ENCODE measurements at regions not wholly inside any gene's neighbourhood (a gene's known extent, or its start where the extent isn't known, plus 50 kb on each side); places are given as distances from the start of the nearest gene placed in this dataset.

GRCh38 chr10:1968257-1969033 is 231.1 kb upstream of the ADARB2 start:
- Mint-ChIP-seq H3K4me1 (ENCODE audit: unreplicated experiment) (peaks cover 23% of the 10 kb centered on the region), H3K27ac (ENCODE audit: unreplicated experiment) (no peak overlapping the region), H3K4me3 (ENCODE audit: unreplicated experiment) (no peak overlapping the region), H3K27me3 (ENCODE audit: unreplicated experiment) (no peaks in the 10 kb centered on the region), H3K36me3 (ENCODE audit: unreplicated experiment) (no peaks in the 10 kb centered on the region), H3K9me3 (ENCODE audit: unreplicated experiment) (peaks cover 12% of the 10 kb centered on the region)
- DNase-seq (ENCODE audit: extremely low spot score, unreplicated experiment), result no peak
- no peak for TF ChIP-seq CTCF (IDR thresholded peaks at IDR 0.05)

GRCh38 chr10:1966712-1967376 is 229.5 kb upstream of the ADARB2 start:
- H3K4me3 Mint-ChIP-seq (ENCODE audit: unreplicated experiment), result no peak overlapping the region
- H3K9me3 Mint-ChIP-seq (ENCODE audit: unreplicated experiment), result peaks cover 12% of the 10 kb centered on the region
- no peak for TF ChIP-seq CTCF (IDR thresholded peaks at IDR 0.05)
- H3K4me1 Mint-ChIP-seq (ENCODE audit: unreplicated experiment), result peaks cover 12% of the 10 kb centered on the region
- DNase-seq (ENCODE audit: extremely low spot score, unreplicated experiment), result no peak
- no peak overlapping the region for H3K27ac Mint-ChIP-seq (ENCODE audit: unreplicated experiment)
- no peaks in the 10 kb centered on the region for H3K27me3 Mint-ChIP-seq (ENCODE audit: unreplicated experiment)
- H3K36me3 Mint-ChIP-seq (ENCODE audit: unreplicated experiment), result no peaks in the 10 kb centered on the region

GRCh38 chr10:1964476-1964875 is 227.2 kb upstream of the ADARB2 start:
- H3K27me3 Mint-ChIP-seq (ENCODE audit: unreplicated experiment), result peaks cover 11% of the 10 kb centered on the region
- no peaks in the 10 kb centered on the region for H3K36me3 Mint-ChIP-seq (ENCODE audit: unreplicated experiment)
- H3K4me1 Mint-ChIP-seq (ENCODE audit: unreplicated experiment), result peaks cover 22% of the 10 kb centered on the region
- H3K27ac Mint-ChIP-seq (ENCODE audit: unreplicated experiment), result no peak overlapping the region
- H3K4me3 Mint-ChIP-seq (ENCODE audit: unreplicated experiment), result no peak overlapping the region
- no peak for TF ChIP-seq CTCF (IDR thresholded peaks at IDR 0.05)
- H3K9me3 Mint-ChIP-seq (ENCODE audit: unreplicated experiment), result peaks cover 5% of the 10 kb centered on the region
- DNase-seq (ENCODE audit: extremely low spot score, unreplicated experiment), result no peak

GRCh38 chr10:1963341-1963740 is 226.0 kb upstream of the ADARB2 start:
- Mint-ChIP-seq H3K4me1 (ENCODE audit: unreplicated experiment) (peaks cover 21% of the 10 kb centered on the region), H3K27me3 (ENCODE audit: unreplicated experiment) (peaks cover 17% of the 10 kb centered on the region), H3K4me3 (ENCODE audit: unreplicated experiment) (no peak overlapping the region), H3K9me3 (ENCODE audit: unreplicated experiment) (no peaks in the 10 kb centered on the region), H3K27ac (ENCODE audit: unreplicated experiment) (no peak overlapping the region), H3K36me3 (ENCODE audit: unreplicated experiment) (no peaks in the 10 kb centered on the region)
- TF ChIP-seq CTCF (IDR thresholded peaks at IDR 0.05), result no peak
- no peak for DNase-seq (ENCODE audit: extremely low spot score, unreplicated experiment)

GRCh38 chr10:1961989-1962388 is 224.7 kb upstream of the ADARB2 start:
- DNase-seq (ENCODE audit: extremely low spot score, unreplicated experiment), result no peak
- H3K9me3 Mint-ChIP-seq (ENCODE audit: unreplicated experiment), result no peaks in the 10 kb centered on the region
- H3K27ac Mint-ChIP-seq (ENCODE audit: unreplicated experiment), result no peak overlapping the region
- H3K27me3 Mint-ChIP-seq (ENCODE audit: unreplicated experiment), result peaks cover 17% of the 10 kb centered on the region
- no peak overlapping the region for H3K4me3 Mint-ChIP-seq (ENCODE audit: unreplicated experiment)
- no peaks in the 10 kb centered on the region for H3K36me3 Mint-ChIP-seq (ENCODE audit: unreplicated experiment)
- H3K4me1 Mint-ChIP-seq (ENCODE audit: unreplicated experiment), result peaks cover 17% of the 10 kb centered on the region
- TF ChIP-seq CTCF (IDR thresholded peaks at IDR 0.05), result no peak
